Stimulated activated CD4-positive, alpha-beta T cell treated with anti-CD3 and anti-CD28 coated beads, Interleukin-12 subunit alpha, Interleukin-12 subunit beta, amount 100 ng/mL, for 48 hours (primary cell): ENCODE measurements at regions not wholly inside any gene's neighbourhood (a gene's known extent, or its start where the extent isn't known, plus 50 kb on each side); places are given as distances from the start of the nearest gene placed in this dataset.
"Not testable (repeated sequence)": the region's sequence is repeated elsewhere in the genome, so short reads cannot be mapped to it uniquely, and the experiment has no call there.

Source experiments
- DNase-seq, 3 donors: peaks; one replicate each; pipeline ENCODE4 v3.0.0-alpha.2; 2020; ENCODE audit warnings: low read depth in 2 of 3, low spot score in 1 of 3

GRCh38 chr15:77910030-77910911 is 167.2 kb downstream of the TBC1D2B start:
- DNase-seq: peak; percentile 56 to 76 (median 68)

GRCh38 chr15:77909182-77909940 is 168.2 kb downstream of the TBC1D2B start:
- DNase-seq: no peak

- not testable (repeated sequence) for DNase-seq
Observed at GRCh38 chr15:77908752-77909111, 168.8 kb downstream of the TBC1D2B start.

GRCh38 chr15:77907824-77908751 is 169.4 kb downstream of the TBC1D2B start:
- DNase-seq: peak; percentile 40 to 62 (median 56)

- DNase-seq: not testable (repeated sequence)
Observed at GRCh38 chr15:77906062-77906990, 171.2 kb downstream of the TBC1D2B start.

- no peak for DNase-seq
Observed at GRCh38 chr15:77905301-77905920, 172.1 kb downstream of the TBC1D2B start.

- DNase-seq: no peak
Observed at GRCh38 chr15:77904901-77905300, 172.6 kb downstream of the TBC1D2B start.

GRCh38 chr15:77904436-77904821 is 173.1 kb downstream of the TBC1D2B start:
- DNase-seq: no peak

GRCh38 chr15:77903761-77904435 is 173.6 kb downstream of the TBC1D2B start:
- DNase-seq: not testable (repeated sequence)

GRCh38 chr15:77902921-77903760 is 174.4 kb downstream of the TBC1D2B start:
- peak in 1 of 3 donors; percentile 12 for DNase-seq

GRCh38 chr15:77901921-77902750 is 175.4 kb downstream of the TBC1D2B start:
- no peak for DNase-seq

GRCh38 chr15:77901251-77901881 is 176.1 kb downstream of the TBC1D2B start:
- DNase-seq: no peak

- DNase-seq: peak; percentile 31 to 52 (median 40)
Observed at GRCh38 chr15:77900331-77900963, 177.1 kb downstream of the TBC1D2B start.

- DNase-seq: not testable (repeated sequence)
Observed at GRCh38 chr15:77899776-77900175, 177.7 kb downstream of the TBC1D2B start.

GRCh38 chr15:77898811-77899730 is 178.4 kb downstream of the TBC1D2B start:
- DNase-seq: no peak
